Activated CD4-positive, alpha-beta T cell treated with anti-CD3 and anti-CD28 coated beads for 24 hours (primary cell): ENCODE measurements at regions not wholly inside any gene's neighbourhood (a gene's known extent, or its start where the extent isn't known, plus 50 kb on each side); places are given as distances from the start of the nearest gene placed in this dataset.

ENCODE experiments used
- DNase-seq, 2 donors: peaks; one replicate each; pipeline ENCODE4 v3.0.0-alpha.2; 2020; ENCODE audit warnings: low read depth in 2 of 2

GRCh38 chr9:95822583-95823431 lies 52.7 kb upstream of the ERCC6L2 start:
- no peak for DNase-seq

GRCh38 chr9:95822015-95822414 lies 53.5 kb upstream of the ERCC6L2 start:
- DNase-seq = no peak

- DNase-seq = no peak
These were observed 55.4 kb upstream of the ERCC6L2 start for GRCh38 chr9:95820074-95820473.

- DNase-seq = no peak
These were observed 55.9 kb upstream of the ERCC6L2 start for GRCh38 chr9:95819636-95820035.

GRCh38 chr9:95817205-95817604 lies 58.3 kb upstream of the ERCC6L2 start:
- DNase-seq = no peak

- no peak for DNase-seq
These were observed 58.8 kb upstream of the ERCC6L2 start for GRCh38 chr9:95816716-95817115.

- no peak for DNase-seq
These were observed 59.5 kb upstream of the ERCC6L2 start for GRCh38 chr9:95815961-95816360.

- no peak for DNase-seq
These were observed 60.4 kb upstream of the ERCC6L2 start for GRCh38 chr9:95815133-95815532.

- DNase-seq = no peak
These were observed 61.6 kb upstream of the ERCC6L2 start for GRCh38 chr9:95813923-95814322.

- DNase-seq = no peak
These were observed 64.7 kb upstream of the ERCC6L2 start for GRCh38 chr9:95810814-95811213.

- no peak for DNase-seq
These were observed 65.4 kb upstream of the ERCC6L2 start for GRCh38 chr9:95810133-95810532.

- DNase-seq = no peak
These were observed 65.8 kb upstream of the ERCC6L2 start for GRCh38 chr9:95809686-95810085.

GRCh38 chr9:95808011-95808410 lies 67.5 kb upstream of the ERCC6L2 start:
- DNase-seq = no peak

GRCh38 chr9:95807326-95807947 lies 68.1 kb upstream of the ERCC6L2 start:
- DNase-seq = no peak

GRCh38 chr9:95803197-95803596 lies 72.3 kb upstream of the ERCC6L2 start:
- no peak for DNase-seq

GRCh38 chr9:95801797-95802196 lies 73.7 kb upstream of the ERCC6L2 start:
- no peak for DNase-seq

GRCh38 chr9:95796029-95796428 lies 79.5 kb upstream of the ERCC6L2 start:
- no peak for DNase-seq

- no peak for DNase-seq
These were observed 81.3 kb upstream of the ERCC6L2 start for GRCh38 chr9:95793924-95794828.

GRCh38 chr9:95791695-95792094 lies 83.8 kb upstream of the ERCC6L2 start:
- DNase-seq = no peak

GRCh38 chr9:95791286-95791685 lies 84.2 kb upstream of the ERCC6L2 start:
- DNase-seq = no peak

- DNase-seq = no peak
These were observed 86.9 kb upstream of the ERCC6L2 start for GRCh38 chr9:95788521-95788991.

GRCh38 chr9:95788021-95788420 lies 87.5 kb upstream of the ERCC6L2 start:
- no peak for DNase-seq
